Ishikawa (cell line): ENCODE measurements at regions not wholly inside any gene's neighbourhood (a gene's known extent, or its start where the extent isn't known, plus 50 kb on each side); places are given as distances from the start of the nearest gene placed in this dataset.

Experiments used
- CEBPB ChIP-seq: IDR thresholded peaks from 2 replicates; pipeline ENCODE4 v1.6.1; 2012
- CREB1 ChIP-seq: IDR thresholded peaks from 2 replicates; pipeline ENCODE4 v1.6.1; 2012; ENCODE audit warnings: low read depth
- EGR1 ChIP-seq: IDR thresholded peaks from 2 replicates; pipeline ENCODE4 v1.6.1; 2012
- EP300 ChIP-seq: IDR thresholded peaks from 2 replicates; pipeline ENCODE4 v1.6.1; 2012; ENCODE audit warnings: borderline replicate concordance
- FOXM1 ChIP-seq: IDR thresholded peaks from 2 replicates; pipeline ENCODE4 v1.6.1; 2012; ENCODE audit warnings: low read depth, borderline replicate concordance
- NFIC ChIP-seq: IDR thresholded peaks from 2 replicates; pipeline ENCODE4 v1.6.1; 2012
- RAD21 ChIP-seq: IDR thresholded peaks from 2 replicates; pipeline ENCODE4 v1.6.1; 2012; ENCODE audit warnings: low read depth
- TAF1 ChIP-seq: IDR thresholded peaks from 2 replicates; pipeline ENCODE4 v1.6.1; 2012; ENCODE audit warnings: low read depth, mild to moderate bottlenecking
- TCF12 ChIP-seq: IDR thresholded peaks from 2 replicates; pipeline ENCODE4 v1.6.1; 2012; ENCODE audit warnings: low read depth
- TEAD4 ChIP-seq: IDR thresholded peaks from 2 replicates; pipeline ENCODE4 v1.6.1; 2012
- YY1 ChIP-seq: IDR thresholded peaks from 2 replicates; pipeline ENCODE4 v1.6.1; 2012; ENCODE audit warnings: low read depth
- ZBTB7A ChIP-seq: IDR thresholded peaks from 2 replicates; pipeline ENCODE4 v1.6.1; 2012; ENCODE audit warnings: low read depth
- TF ChIP-seq, protein P1 (sequence below): IDR thresholded peaks from 2 replicates; pipeline ENCODE4 v1.6.1; 2012
- TF ChIP-seq, protein P2 (sequence below): IDR thresholded peaks from 2 replicates; pipeline ENCODE4 v1.6.1; 2012
- TF ChIP-seq, protein P3 (sequence below): IDR thresholded peaks from 2 replicates; pipeline ENCODE4 v1.6.1; 2012; ENCODE audit warnings: low read depth, mild to moderate bottlenecking

DNA sequence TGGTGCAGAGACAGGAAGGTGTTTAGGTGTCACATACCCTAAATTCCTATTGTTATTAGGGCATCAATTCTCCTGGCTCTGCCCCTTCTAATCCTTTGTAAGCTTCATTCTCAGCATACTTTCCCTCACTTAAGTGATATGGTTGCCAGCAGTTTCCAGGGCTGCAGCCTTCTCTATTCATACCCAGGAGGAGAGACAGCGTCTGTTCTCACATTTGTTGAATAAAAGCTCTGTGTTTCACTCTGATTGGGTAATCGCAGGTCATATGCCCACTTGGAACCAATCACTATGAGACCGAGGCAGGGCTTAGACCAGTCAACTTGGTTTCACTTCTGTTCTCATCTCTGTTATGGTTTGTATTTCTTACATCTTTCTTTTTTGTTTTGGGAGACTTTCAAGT is 109.6 kb upstream of the MTPN start:
- TF ChIP-seq RAD21 (no peak), YY1 (no peak)
- TF ChIP-seq, protein P1, sequence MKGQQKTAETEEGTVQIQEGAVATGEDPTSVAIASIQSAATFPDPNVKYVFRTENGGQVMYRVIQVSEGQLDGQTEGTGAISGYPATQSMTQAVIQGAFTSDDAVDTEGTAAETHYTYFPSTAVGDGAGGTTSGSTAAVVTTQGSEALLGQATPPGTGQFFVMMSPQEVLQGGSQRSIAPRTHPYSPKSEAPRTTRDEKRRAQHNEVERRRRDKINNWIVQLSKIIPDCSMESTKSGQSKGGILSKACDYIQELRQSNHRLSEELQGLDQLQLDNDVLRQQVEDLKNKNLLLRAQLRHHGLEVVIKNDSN = peak; percentile 75

DNA sequence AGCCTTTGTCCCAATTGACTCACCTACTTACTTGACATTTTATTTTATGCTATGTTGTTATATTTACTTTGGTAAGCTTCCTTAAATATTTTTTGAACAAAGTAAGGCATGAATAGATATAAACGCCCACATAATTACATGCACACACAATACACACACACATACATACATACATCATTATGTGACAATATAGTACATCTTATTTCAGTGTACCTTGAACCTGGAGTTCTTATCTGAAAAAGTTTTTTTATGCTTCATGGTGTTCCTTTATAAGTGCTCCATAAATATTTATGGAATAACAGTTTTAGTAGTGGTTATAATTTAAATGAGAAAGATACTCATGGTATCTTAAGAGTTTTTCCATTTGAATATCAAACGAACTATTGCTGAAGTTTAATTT is 102.8 kb upstream of the MTPN start:
- TF ChIP-seq, protein P2, sequence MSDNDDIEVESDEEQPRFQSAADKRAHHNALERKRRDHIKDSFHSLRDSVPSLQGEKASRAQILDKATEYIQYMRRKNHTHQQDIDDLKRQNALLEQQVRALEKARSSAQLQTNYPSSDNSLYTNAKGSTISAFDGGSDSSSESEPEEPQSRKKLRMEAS = no peak
- TF ChIP-seq TAF1 (no peak), ZBTB7A (no peak), RAD21 (no peak), TEAD4 (no peak)

DNA sequence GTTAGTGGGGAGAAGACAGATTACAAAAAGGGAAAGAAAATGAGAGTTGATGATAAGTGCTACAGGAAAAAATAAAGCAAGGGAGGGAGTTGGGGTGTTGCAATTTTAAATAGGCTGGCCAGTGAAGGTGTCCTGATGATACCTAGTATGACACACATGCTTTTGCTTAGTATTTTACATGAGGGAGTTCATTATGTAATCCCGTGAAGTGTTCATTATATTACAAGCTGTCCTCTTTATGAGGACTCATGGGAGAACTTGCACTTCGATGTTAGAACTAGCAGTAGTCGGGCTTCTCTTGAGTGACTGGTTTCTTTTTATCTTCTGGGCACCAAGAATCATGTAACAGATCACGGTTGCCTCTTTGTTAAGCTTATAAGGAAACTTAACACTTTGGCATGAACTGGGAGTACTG is 102.3 kb upstream of the MTPN start:
- TF ChIP-seq NFIC (no peak), CREB1 (no peak), CEBPB (no peak), ZBTB7A (no peak), YY1 (no peak), RAD21 (no peak), EGR1 (no peak), TEAD4 (no peak), FOXM1 (no peak), TAF1 (no peak), EP300 (no peak), TCF12 (no peak)
- TF ChIP-seq, protein P2 = no peak
- TF ChIP-seq, protein P1 = no peak
- TF ChIP-seq, protein P3, sequence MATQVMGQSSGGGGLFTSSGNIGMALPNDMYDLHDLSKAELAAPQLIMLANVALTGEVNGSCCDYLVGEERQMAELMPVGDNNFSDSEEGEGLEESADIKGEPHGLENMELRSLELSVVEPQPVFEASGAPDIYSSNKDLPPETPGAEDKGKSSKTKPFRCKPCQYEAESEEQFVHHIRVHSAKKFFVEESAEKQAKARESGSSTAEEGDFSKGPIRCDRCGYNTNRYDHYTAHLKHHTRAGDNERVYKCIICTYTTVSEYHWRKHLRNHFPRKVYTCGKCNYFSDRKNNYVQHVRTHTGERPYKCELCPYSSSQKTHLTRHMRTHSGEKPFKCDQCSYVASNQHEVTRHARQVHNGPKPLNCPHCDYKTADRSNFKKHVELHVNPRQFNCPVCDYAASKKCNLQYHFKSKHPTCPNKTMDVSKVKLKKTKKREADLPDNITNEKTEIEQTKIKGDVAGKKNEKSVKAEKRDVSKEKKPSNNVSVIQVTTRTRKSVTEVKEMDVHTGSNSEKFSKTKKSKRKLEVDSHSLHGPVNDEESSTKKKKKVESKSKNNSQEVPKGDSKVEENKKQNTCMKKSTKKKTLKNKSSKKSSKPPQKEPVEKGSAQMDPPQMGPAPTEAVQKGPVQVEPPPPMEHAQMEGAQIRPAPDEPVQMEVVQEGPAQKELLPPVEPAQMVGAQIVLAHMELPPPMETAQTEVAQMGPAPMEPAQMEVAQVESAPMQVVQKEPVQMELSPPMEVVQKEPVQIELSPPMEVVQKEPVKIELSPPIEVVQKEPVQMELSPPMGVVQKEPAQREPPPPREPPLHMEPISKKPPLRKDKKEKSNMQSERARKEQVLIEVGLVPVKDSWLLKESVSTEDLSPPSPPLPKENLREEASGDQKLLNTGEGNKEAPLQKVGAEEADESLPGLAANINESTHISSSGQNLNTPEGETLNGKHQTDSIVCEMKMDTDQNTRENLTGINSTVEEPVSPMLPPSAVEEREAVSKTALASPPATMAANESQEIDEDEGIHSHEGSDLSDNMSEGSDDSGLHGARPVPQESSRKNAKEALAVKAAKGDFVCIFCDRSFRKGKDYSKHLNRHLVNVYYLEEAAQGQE = no peak

DNA sequence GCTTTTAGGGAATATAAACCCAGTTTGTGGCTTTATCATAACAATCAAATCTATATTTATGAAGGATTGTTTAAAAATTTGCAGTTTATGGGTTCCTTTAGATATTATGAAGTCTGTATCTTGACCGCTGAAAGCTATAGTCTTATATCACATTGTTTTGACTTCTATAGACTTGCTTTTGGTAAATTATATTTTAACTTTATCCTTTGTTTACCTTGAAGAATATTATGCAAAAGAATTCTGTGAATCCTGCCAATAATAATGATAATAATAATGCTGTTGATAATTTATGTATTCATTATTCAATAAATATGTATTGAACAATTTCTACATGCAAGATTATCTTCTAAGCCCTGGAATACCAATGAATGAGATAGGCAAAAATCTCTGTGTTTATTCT is 101.9 kb upstream of the MTPN start:
- TF ChIP-seq, protein P2 = no peak
- TF ChIP-seq YY1 = no peak
- TF ChIP-seq, protein P1 = no peak
- no peak for TF ChIP-seq TAF1
- no peak for TF ChIP-seq TEAD4
- no peak for TF ChIP-seq CREB1
- TF ChIP-seq RAD21 = no peak
- TF ChIP-seq, protein P3 = no peak
- no peak for TF ChIP-seq FOXM1
- no peak for TF ChIP-seq EGR1
- no peak for TF ChIP-seq CEBPB
- TF ChIP-seq ZBTB7A = no peak
- TF ChIP-seq NFIC = no peak
- no peak for TF ChIP-seq EP300
- no peak for TF ChIP-seq TCF12

DNA sequence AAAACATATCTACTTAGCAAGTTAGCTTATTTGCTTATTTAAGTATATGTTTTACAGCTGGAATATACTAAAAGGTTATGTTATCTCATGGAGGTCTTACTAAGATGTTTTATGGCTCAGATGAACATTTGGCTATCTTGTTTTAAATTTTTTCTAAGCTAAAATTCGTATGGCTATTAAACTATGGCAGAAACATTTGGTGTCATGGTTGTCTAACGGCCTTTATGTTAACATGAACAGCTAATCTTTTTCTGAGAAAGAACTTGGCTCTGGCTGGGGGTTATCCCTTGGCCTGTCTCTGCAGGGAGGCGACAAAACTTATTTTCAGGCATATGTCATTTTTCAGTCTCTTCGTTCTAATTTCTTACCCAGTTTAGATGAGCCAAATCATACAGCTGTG is 101.5 kb upstream of the MTPN start:
- TF ChIP-seq CREB1 (no peak), FOXM1 (no peak)

DNA sequence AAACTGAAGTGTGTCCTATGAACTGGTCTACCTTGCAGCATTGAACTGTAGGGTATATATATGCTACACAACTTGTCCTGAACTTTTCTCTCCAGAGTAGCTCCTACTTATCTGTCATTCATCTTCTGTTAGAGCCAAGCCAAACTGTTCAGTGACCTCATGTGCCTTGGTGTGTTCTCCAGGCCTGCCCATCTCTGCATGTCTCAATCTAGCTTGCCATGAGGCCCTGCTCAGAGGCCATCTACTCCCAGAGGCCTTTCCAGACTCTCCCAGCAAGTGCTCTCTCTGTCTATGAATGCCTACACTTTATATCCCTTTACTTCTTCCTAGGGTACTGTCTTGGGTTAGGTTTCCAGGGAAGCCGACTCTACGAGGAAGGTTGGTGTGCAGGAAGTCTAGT is 99.8 kb upstream of the MTPN start:
- TF ChIP-seq, protein P3 = no peak
- TF ChIP-seq TAF1 (no peak), TEAD4 (no peak), CREB1 (no peak), RAD21 (no peak), EGR1 (no peak), NFIC (no peak), CEBPB (no peak), YY1 (no peak), ZBTB7A (no peak), FOXM1 (no peak), TCF12 (no peak)
- TF ChIP-seq, protein P2 = no peak
- TF ChIP-seq, protein P1 = no peak
